Stimulated activated CD8-positive, alpha-beta memory T cell treated with anti-CD3 and anti-CD28 coated beads, Interleukin-12 subunit alpha, Interleukin-12 subunit beta, amount 100 ng/mL, for 24 hours (primary cell): ENCODE measurements at regions not wholly inside any gene's neighbourhood (a gene's known extent, or its start where the extent isn't known, plus 50 kb on each side); places are given as distances from the start of the nearest gene placed in this dataset.

ENCODE experiments used
- DNase-seq: peaks from one replicate; pipeline ENCODE4 v3.0.0-alpha.2; 2020; ENCODE audit errors: extremely low read depth

DNA sequence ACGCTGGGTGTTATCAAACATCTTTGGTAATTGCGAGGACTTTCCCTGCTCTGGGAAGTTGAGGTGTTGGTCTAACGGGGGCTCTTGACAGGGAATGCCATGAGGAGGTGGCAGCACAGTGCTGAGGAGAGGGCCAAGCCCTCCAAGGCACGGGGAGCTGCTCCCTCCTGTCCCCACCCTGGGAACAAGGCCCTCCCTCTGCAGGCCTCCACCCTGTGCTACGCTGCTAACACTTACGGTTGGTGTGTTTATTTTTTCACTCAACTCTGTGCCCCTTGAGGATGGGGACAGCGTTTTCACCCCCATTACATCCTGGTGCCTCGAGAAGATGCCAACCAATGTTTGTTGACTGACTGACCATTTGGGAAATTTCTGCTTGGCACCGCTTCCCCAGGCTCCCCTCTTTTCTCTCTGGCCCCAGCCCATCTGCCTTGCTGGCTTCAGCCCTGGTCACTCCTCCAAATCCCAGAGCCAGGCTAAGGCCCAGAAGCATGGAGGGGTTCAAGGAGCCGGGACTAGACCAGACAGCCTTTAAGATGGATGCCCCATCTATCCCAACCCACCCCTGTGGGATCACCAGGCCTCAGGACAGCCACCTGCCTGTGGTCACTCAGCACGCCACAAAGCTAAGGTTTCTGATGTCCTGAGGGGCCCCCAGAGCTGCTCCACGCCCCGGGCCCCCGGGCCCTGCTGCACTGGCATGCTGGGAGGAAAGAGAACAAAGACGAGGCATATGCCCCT is 125.7 kb downstream of the BARX1 start:
- DNase-seq, result no peak

- DNase-seq, result no peak
These were observed 126.6 kb downstream of the BARX1 start for GRCh38 chr9:93828331-93829097.

DNA sequence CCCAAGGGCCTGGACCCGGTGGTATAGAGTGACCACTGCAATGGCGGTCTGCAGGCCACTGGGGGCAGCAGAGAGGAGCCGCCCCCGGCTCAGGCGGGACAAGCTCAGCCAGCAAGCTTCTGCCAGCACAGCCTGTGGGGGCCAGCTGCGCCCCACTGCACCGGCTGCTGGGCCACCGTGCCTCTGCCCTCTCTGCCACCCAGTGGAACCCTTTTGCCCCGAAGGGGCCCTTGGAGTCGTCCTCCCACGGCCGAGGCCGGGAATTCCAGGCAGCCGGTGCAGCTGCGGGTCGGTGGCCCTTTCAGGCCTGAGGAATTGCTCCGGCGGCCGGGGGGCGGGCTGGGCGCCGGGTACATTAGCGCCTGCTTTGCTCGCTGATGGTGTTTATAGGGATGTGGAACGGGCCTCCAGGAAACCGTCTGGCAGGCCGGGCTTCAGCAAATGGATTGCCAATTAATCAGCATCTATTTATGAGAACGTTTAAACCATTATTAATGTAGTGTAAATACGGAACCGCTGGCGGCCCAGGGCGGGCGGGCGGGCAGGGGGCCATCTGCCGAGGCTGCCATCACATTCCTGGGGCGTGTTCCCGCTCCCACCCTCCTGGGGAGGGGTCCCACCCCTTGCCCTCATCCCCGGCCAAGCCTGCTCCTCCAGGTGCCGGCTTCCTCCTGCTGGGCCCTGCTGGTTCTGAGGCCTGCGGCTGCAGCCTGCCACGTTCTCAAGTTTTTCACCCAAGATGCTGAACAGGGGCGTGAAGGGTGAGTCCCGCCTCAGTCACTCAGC is 127.4 kb downstream of the BARX1 start:
- DNase-seq, result peak; percentile 5

DNA sequence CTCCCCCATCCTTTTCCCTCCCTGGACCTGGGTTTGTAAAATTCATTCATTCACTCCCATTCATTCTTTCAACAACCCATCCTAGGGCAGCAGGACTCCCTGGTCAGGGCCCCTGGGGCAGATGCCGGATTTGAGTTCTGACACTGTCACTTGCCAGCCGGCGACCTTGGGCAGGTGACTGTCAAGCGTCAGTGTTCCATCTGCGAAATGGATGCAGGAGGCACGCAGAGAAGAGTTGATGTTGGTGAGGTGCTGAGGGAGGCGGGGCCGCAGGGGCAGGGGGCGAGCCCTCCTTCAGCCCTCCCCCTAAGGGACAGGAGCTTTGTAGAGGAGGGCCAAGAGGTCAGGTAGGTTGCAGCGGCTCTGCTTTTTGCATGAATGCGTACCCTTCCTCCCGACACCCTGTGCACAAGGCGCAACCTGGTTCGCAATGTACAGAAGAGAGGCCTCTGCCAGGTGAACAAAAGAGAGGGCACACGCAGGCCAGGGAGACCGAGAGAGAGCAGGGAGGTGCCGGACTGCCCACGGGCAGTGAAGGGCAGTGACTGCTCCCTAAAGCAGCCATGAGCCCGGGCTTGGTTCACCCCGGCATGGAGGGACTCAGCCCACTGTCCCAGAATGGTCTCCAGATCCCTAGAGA is 128.1 kb downstream of the BARX1 start:
- no peak for DNase-seq

- DNase-seq, result peak; percentile 3
These were observed 128.9 kb downstream of the BARX1 start for GRCh38 chr9:93826209-93826608.

- no peak for DNase-seq
These were observed 129.6 kb downstream of the BARX1 start for GRCh38 chr9:93825348-93826115.

GRCh38 chr9:93824386-93825294 is 130.5 kb downstream of the BARX1 start:
- DNase-seq, result no peak

DNA sequence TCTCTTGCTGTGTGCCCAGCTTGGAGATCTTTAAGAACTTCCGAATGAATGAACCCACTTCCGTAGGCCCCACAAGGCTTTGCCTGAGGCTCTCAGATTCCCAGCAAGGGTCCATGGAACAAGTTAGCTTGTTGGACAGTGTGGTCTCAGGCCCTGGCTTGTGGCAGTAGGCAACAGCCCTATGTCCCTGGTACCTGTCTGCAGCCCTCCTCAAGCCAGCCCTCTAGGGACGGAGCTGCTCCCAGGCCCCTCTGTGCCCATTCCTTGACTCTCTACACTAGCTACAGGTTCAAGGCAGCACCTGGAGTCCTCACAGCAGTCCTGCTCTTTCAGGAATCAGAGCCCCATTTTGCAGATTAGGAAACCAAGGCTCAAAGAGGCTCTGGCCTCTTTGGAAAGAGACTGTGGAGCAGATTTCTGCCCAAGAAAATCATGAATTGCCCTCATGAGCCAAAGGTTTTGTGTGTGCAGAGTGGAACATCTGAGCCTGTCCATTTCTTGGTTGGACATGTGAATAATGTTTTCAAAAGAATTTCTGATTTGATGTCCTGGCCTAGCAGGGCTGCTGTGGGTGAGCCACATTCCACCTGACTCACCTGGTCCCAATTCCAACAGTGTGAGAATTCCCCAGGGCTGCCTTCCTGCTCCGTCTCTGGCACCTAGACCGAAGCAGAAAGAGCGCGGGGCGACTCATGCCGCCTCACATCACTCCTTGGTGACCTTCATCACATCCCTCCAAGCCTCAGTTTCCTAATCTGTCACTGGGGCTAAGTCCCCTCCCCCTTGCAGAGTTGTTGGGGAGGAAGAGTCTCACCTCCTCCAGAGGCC is 131.7 kb downstream of the BARX1 start:
- no peak for DNase-seq

DNA sequence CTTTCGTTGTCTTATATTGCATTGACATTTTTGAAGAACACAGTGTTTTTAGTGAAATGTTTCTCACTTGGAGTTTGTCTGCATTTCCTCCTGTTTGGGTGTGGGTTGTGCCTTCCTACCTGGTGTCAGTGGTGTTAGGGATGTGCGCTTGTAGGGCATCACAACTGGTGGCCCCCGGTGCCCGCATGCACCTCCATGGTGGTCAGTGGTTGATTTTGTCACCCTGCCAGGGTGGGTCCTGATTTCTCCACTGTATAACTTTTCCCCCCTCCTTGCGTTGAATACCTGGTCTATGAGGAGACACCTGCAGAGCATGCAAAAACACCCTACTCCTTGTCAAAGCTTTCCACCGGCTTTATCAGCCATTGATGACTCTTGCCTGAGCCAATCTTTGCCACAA is 132.9 kb downstream of the BARX1 start:
- DNase-seq, result no peak

GRCh38 chr9:93821307-93821703 is 133.8 kb downstream of the BARX1 start:
- DNase-seq, result no peak

DNA sequence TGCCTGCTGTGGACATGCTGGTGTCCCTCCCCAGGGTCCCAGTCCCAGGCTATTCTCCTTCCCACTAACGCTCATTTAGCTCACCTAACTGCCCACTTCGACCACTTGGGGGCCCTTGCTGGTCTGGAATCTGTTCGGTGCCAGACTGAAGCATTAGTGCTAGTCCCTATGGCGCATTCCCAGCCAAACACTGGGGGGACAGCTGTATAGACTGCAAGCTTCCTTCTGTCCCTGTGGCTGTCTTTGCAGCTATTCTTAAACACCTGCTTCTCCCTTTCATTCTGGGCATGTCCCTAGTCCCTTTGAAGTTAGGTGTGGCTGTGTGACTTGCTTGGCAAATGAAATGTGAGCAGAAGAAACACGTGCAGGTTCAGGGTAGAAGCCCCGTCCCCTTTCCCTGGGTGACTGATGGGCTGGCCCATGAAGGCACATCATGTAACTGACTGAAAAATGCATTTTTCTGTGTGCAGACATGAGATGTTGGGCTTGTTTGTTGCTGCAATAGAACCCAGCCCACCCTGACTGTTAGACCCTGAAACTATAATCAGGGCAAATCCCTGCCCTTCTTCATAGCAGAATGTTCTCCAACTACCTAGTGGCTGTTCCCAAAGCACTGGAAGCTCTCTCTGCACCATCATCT is 134.4 kb downstream of the BARX1 start:
- DNase-seq, result no peak

GRCh38 chr9:93819905-93820304 is 135.2 kb downstream of the BARX1 start:
- no peak for DNase-seq

DNA sequence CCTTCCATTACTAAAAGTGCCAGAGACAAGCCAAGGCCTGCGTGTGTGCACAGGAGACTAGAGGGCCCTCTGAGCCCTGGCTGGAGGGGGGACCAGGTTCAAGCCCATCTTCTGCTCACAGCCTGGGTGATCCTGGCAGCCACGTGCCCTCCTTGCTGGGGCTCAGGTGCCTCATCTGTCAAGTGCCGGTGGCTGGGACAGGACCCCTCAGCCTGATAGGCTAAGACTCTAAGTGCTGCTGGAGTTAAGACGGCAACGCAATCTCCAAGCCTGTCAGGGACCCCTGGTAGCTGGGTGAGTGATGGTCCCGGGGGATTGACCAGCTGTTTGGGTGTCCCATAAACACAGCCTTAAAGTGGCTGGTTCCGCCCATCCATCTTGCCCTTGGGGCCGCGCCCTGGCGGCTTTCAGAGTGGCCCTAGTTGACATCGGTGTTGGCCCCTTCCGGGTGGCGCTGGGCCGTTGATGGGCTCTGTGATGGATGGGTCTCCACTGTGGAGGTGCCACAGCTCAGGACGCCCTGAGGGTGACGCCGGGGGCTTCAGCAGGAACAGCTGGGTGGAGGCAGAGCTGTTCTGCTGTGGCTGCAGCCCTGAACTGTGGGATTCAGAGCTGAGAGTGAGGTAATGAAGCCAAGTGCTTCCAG is 136.2 kb downstream of the BARX1 start:
- no peak for DNase-seq

DNA sequence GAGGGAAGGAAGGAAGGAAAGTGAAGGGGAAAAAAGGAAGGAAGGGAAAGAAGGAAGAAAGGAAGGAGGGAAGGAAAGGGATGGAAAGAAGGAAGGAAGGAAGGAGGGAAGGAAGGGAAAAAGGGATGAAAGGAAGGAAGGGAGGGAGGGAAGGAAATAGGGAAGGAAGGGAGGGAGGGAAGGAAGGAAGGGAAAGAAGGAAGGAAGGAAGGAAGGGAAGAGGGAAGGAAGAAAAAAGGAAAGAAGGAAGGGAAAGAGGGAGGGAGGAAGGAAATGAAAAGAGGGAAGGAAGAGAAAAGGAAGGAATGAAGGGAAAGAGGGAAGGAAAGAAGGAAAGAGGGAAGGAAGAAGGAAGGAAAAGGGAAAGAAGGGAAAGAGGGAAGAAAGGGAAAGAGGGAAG is 136.9 kb downstream of the BARX1 start:
- no peak for DNase-seq

DNA sequence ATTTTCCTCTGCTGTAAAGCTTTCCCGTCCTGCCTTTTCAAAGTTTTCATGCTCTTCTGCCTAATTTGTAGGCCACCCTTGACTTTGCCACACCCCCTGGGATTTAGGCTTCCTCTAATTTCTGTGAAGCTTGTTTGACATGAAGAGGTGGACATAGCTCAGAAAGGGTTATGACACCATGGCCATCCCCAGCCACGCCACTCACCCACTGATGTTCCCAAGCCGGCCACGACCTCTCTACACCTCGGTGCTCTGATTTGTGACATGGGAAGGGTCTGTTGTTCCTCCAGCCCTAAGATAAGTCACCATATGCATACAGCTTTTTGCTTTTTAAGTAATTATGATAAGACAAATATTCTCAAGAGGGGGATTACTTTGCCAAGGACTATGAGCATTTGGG is 139.5 kb downstream of the BARX1 start:
- DNase-seq, result no peak

GRCh38 chr9:93815135-93815534 is 140.0 kb downstream of the BARX1 start:
- no peak for DNase-seq

GRCh38 chr9:93814077-93814956 is 140.8 kb downstream of the BARX1 start:
- no peak for DNase-seq
